H9 (cell line): ENCODE measurements at regions not wholly inside any gene's neighbourhood (a gene's known extent, or its start where the extent isn't known, plus 50 kb on each side); places are given as distances from the start of the nearest gene placed in this dataset.
"Not testable (repeated sequence)": the region's sequence is repeated elsewhere in the genome, so short reads cannot be mapped to it uniquely, and the experiment has no call there.

Experiments
- DNase-seq: peaks from one replicate; pipeline ENCODE4 v3.0.0-alpha.2; 2017
- H2AFZ ChIP-seq: one replicate; pipeline ENCODE4 v1.6.1; 2013; ENCODE audit warnings: mild to moderate bottlenecking, low read length, control low read depth, moderate library complexity
- H2AK5ac ChIP-seq: 2 replicates; pipeline ENCODE4 v1.6.1; 2013; ENCODE audit warnings: low read length, control low read depth, mixed read lengths; ENCODE audit not compliant: insufficient read length
- H2BK120ac ChIP-seq: one replicate; pipeline ENCODE4 v1.6.1; 2013; ENCODE audit warnings: low read depth, mild to moderate bottlenecking, low read length, control low read depth, inconsistent platforms; ENCODE audit not compliant: poor library complexity, severe bottlenecking
- H2BK12ac ChIP-seq: 2 replicates; pipeline ENCODE4 v1.6.1; 2013; ENCODE audit warnings: low read length, control low read depth, mixed read lengths, low read depth; ENCODE audit not compliant: insufficient read length
- H2BK15ac ChIP-seq: 2 replicates; pipeline ENCODE4 v1.6.1; 2013; ENCODE audit warnings: low read depth, low read length, control low read depth
- H2BK20ac ChIP-seq: one replicate; pipeline ENCODE4 v1.6.1; 2013; ENCODE audit warnings: low read depth, mild to moderate bottlenecking, low read length, control low read depth, inconsistent platforms; ENCODE audit not compliant: poor library complexity, severe bottlenecking
- H2BK5ac ChIP-seq: 2 replicates; pipeline ENCODE4 v1.6.1; 2013; ENCODE audit warnings: low read length, control low read depth, mixed read lengths; ENCODE audit not compliant: insufficient read length
- H3K14ac ChIP-seq: 2 replicates; pipeline ENCODE4 v1.6.1; 2013; ENCODE audit warnings: low read length, control low read depth; ENCODE audit not compliant: insufficient read depth
- H3K18ac ChIP-seq: 2 replicates; pipeline ENCODE4 v1.6.1; 2013; ENCODE audit warnings: low read depth, mild to moderate bottlenecking, mixed read lengths, low read length, control low read depth; ENCODE audit not compliant: insufficient read length
- H3K23ac ChIP-seq: 2 replicates; pipeline ENCODE4 v1.6.1; 2013; ENCODE audit warnings: low read length, control low read depth, mixed read lengths, low read depth; ENCODE audit not compliant: insufficient read length
- H3K23me2 ChIP-seq: 2 replicates; pipeline ENCODE4 v1.6.1; 2013; ENCODE audit warnings: low read depth, mild to moderate bottlenecking, mixed read lengths, low read length, control low read depth; ENCODE audit not compliant: insufficient read length, poor library complexity, severe bottlenecking
- H3K27ac ChIP-seq: 2 replicates; pipeline ENCODE4 v1.5.1; 2013; ENCODE audit warnings: low read length, control low read depth, mixed read lengths, low read depth; ENCODE audit not compliant: insufficient read length
- H3K27me3 ChIP-seq: 2 replicates; pipeline ENCODE4 v1.6.1; 2013; ENCODE audit warnings: low read length, control low read depth, inconsistent platforms; ENCODE audit not compliant: insufficient read depth
- H3K4ac ChIP-seq: 2 replicates; pipeline ENCODE4 v1.6.1; 2013; ENCODE audit warnings: low read depth, mild to moderate bottlenecking, control low read depth, inconsistent platforms, low read length, moderate library complexity
- H3K4me1 ChIP-seq: 2 replicates; pipeline ENCODE4 v1.6.1; 2013; ENCODE audit warnings: low read length, control low read depth, inconsistent platforms; ENCODE audit not compliant: insufficient read depth
- H3K4me2 ChIP-seq: 2 replicates; pipeline ENCODE4 v1.6.1; 2013; ENCODE audit warnings: low read length, control low read depth, mixed read lengths; ENCODE audit not compliant: insufficient read length, insufficient read depth
- H3K56ac ChIP-seq: 2 replicates; pipeline ENCODE4 v1.6.1; 2013; ENCODE audit warnings: low read depth, mild to moderate bottlenecking, mixed read lengths, low read length, control low read depth; ENCODE audit not compliant: insufficient read length
- H3K79me1 ChIP-seq: 2 replicates; pipeline ENCODE4 v1.6.1; 2013; ENCODE audit warnings: low read depth, mild to moderate bottlenecking, moderate library complexity, low read length, control low read depth, inconsistent platforms; ENCODE audit not compliant: insufficient read depth, poor library complexity, severe bottlenecking
- H3K79me2 ChIP-seq: 2 replicates; pipeline ENCODE4 v1.6.1; 2013; ENCODE audit warnings: low read length, control low read depth, inconsistent platforms; ENCODE audit not compliant: insufficient read depth
- H3K9ac ChIP-seq: 2 replicates; pipeline ENCODE4 v1.6.1; 2013; ENCODE audit warnings: low read length, control low read depth, mixed read lengths; ENCODE audit not compliant: insufficient read length; ENCODE audit errors: extremely low read depth
- H3K9me3 ChIP-seq: one replicate; pipeline ENCODE4 v1.6.1; 2013; ENCODE audit warnings: low read depth, low read length, inconsistent platforms; ENCODE audit not compliant: control insufficient read depth
- H3T11ph ChIP-seq: one replicate; pipeline ENCODE4 v1.6.1; 2013; ENCODE audit warnings: mild to moderate bottlenecking, low read length, control low read depth, inconsistent platforms
- H4K20me1 ChIP-seq: one replicate; pipeline ENCODE4 v1.6.1; 2013; ENCODE audit not compliant: control insufficient read depth, insufficient read length, insufficient read depth
- H4K5ac ChIP-seq: 2 replicates; pipeline ENCODE4 v1.6.1; 2013; ENCODE audit warnings: low read depth, mild to moderate bottlenecking, mixed read lengths, low read length, control low read depth; ENCODE audit not compliant: insufficient read length
- H4K8ac ChIP-seq: replicated peaks from 2 replicates; pipeline ENCODE4 v1.6.1; 2013; ENCODE audit warnings: low read length, control low read depth, mixed read lengths, low read depth; ENCODE audit not compliant: insufficient read length
- H4K91ac ChIP-seq: 2 replicates; pipeline ENCODE4 v1.6.1; 2013; ENCODE audit warnings: low read depth, mild to moderate bottlenecking, moderate library complexity, mixed read lengths, low read length, control low read depth; ENCODE audit not compliant: insufficient read length
- H3K27ac Mint-ChIP-seq, 3 experiments: 2 replicates in 2 of 3; 3 replicates in 1 of 3; pipeline ENCODE4 v1.8.0; 2020 to 2021; ENCODE audit warnings: mixed read lengths in 3 of 3, mild to moderate bottlenecking in 1 of 3, moderate library complexity in 1 of 3
- H3K27me3 Mint-ChIP-seq: 2 replicates; pipeline ENCODE4 v1.8.0; 2021; ENCODE audit warnings: low read depth, mild to moderate bottlenecking, moderate library complexity, mixed read lengths
- H3K36me3 Mint-ChIP-seq, 3 experiments: 2 replicates in 2 of 3; 3 replicates in 1 of 3; pipeline ENCODE4 v1.8.0; 2020 to 2021; ENCODE audit warnings: low read depth in 3 of 3, mixed read lengths in 3 of 3; ENCODE audit not compliant: insufficient read depth in 1 of 3
- H3K4me1 Mint-ChIP-seq, 2 experiments: 2 replicates each; pipeline ENCODE4 v1.8.0; 2020; ENCODE audit warnings: mixed read lengths in 2 of 2
- H3K4me3 Mint-ChIP-seq, 2 experiments: 2 replicates in 1 of 2; 3 replicates in 1 of 2; pipeline ENCODE4 v1.8.0; 2020 to 2021; ENCODE audit warnings: mild to moderate bottlenecking in 2 of 2, mixed read lengths in 2 of 2, moderate library complexity in 1 of 2
- H3K9me3 Mint-ChIP-seq, 2 experiments: 2 replicates in 1 of 2; 3 replicates in 1 of 2; pipeline ENCODE4 v1.8.0; 2020; ENCODE audit warnings: mild to moderate bottlenecking in 2 of 2, mixed read lengths in 2 of 2, moderate library complexity in 1 of 2
- CTCF ChIP-seq: fragments of 200-600 bp; sonication (generic); conservative IDR thresholded peaks from 3 replicates; pipeline ENCODE4 v1.8.0; 2021; ENCODE audit warnings: antibody characterized with exemption, mild to moderate bottlenecking
- WGBS: extraction: QIAGEN DNeasy Blood & Tissue Kit; methylation state at CpG from one replicate; pipeline ENCODE4 v1.1.7; 2013; ENCODE audit warnings: missing lambda C conversion rate, low lambda C conversion rate, mixed read lengths; ENCODE audit not compliant: insufficient read length; ENCODE audit errors: extremely low coverage; 5-methylcytosine and 5-hydroxymethylcytosine counted together

- H3K4ac ChIP-seq, result no peak overlapping the region
- no peaks in the 10 kb centered on the region; a peak in 1 of 7 replicates for H3K36me3 Mint-ChIP-seq
- H3K79me2 ChIP-seq, result no peaks in the 10 kb centered on the region; the same call in 1 of the 2 replicates
- no peak overlapping the region for H2BK20ac ChIP-seq
- H2BK15ac ChIP-seq, result no peak overlapping the region
- H3K9me3 Mint-ChIP-seq, result peaks cover 0 to 49% of the 10 kb centered on the region in 2 experiments; a peak in 3 of 5 replicates
- H3K23me2 ChIP-seq, result no peaks in the 10 kb centered on the region
- H3K9ac ChIP-seq, result no peak overlapping the region
- no peak overlapping the region for H3K27ac ChIP-seq
- no peak overlapping the region for H3K56ac ChIP-seq
- H2BK12ac ChIP-seq, result no peak overlapping the region
- H3K4me1 ChIP-seq, result no peaks in the 10 kb centered on the region
- H3K27me3 Mint-ChIP-seq, result peaks cover 1% of the 10 kb centered on the region; the same call in 1 of the 2 replicates
- H3K79me1 ChIP-seq, result no peaks in the 10 kb centered on the region
- no peak overlapping the region for H2BK120ac ChIP-seq
- no peak overlapping the region for H3K27ac Mint-ChIP-seq
- no peak overlapping the region for H3K4me2 ChIP-seq
- H4K5ac ChIP-seq, result no peak overlapping the region
- H3K9me3 ChIP-seq, result no peaks in the 10 kb centered on the region
- WGBS, result no CpG with 5 or more reads among the region's 4 CpGs
- H3K23ac ChIP-seq, result no peak overlapping the region
- H4K91ac ChIP-seq, result no peak overlapping the region
- no peak overlapping the region for H3K14ac ChIP-seq
- no peak overlapping the region for H3K18ac ChIP-seq
- no peaks in the 10 kb centered on the region for H3K4me1 Mint-ChIP-seq
- no peaks in the 10 kb centered on the region for H3K27me3 ChIP-seq
- H4K8ac ChIP-seq, result no peak overlapping the region
- no peak for DNase-seq
- no peak overlapping the region for H2AK5ac ChIP-seq
- no peak overlapping the region for H3K4me3 Mint-ChIP-seq
- no peak overlapping the region for H3T11ph ChIP-seq
- no peak overlapping the region for H2AFZ ChIP-seq
- H2BK5ac ChIP-seq, result no peak overlapping the region
- no peaks in the 10 kb centered on the region for H4K20me1 ChIP-seq
- TF ChIP-seq CTCF, result no peak
Measured at GRCh38 chrX:9376111-9376510, 88.7 kb upstream of the TBL1X start.

- H3K27me3 ChIP-seq, H2AFZ ChIP-seq, H3K4ac ChIP-seq, H4K91ac ChIP-seq, H3K14ac ChIP-seq, H3K27ac Mint-ChIP-seq, H3K23ac ChIP-seq, H3K56ac ChIP-seq, H3K4me1 ChIP-seq, H3K36me3 Mint-ChIP-seq, DNase-seq, H2BK5ac ChIP-seq, H2BK20ac ChIP-seq, H3K18ac ChIP-seq, H2BK15ac ChIP-seq, H3K27ac ChIP-seq, H3K4me3 Mint-ChIP-seq, H3K79me1 ChIP-seq, H3K4me1 Mint-ChIP-seq, H2BK12ac ChIP-seq, H3K23me2 ChIP-seq, H3K9me3 ChIP-seq, H3T11ph ChIP-seq, H4K5ac ChIP-seq, H3K27me3 Mint-ChIP-seq, H4K8ac ChIP-seq, H3K4me2 ChIP-seq, H4K20me1 ChIP-seq, H2AK5ac ChIP-seq, H2BK120ac ChIP-seq, H3K9ac ChIP-seq, H3K79me2 ChIP-seq: not testable (repeated sequence)
- H3K9me3 Mint-ChIP-seq, result peaks cover 0 to 54% of the 10 kb centered on the region in 2 experiments; a peak in 3 of 5 replicates
- WGBS, result no CpG with 5 or more reads among the region's 3 CpGs
Measured at GRCh38 chrX:9377216-9377615, 87.6 kb upstream of the TBL1X start.
